GM23338 (cell line): ENCODE measurements at regions not wholly inside any gene's neighbourhood (a gene's known extent, or its start where the extent isn't known, plus 50 kb on each side); places are given as distances from the start of the nearest gene placed in this dataset.

ENCODE experiments used
- ATAC-seq: fragments of 200-7000 bp; cut with Tn5 transposase; 3 replicates; pipeline ENCODE4 v1.9.1; 2020
- DNase-seq: peaks from one replicate; pipeline ENCODE4 v3.0.0-alpha.2; 2015; ENCODE audit warnings: low spot score
- H2AFZ ChIP-seq: fragments of 200-600 bp; sonication (generic); 2 replicates; pipeline ENCODE4 v1.8.0; 2016; ENCODE audit warnings: antibody characterized with exemption, mild to moderate bottlenecking, moderate library complexity
- H3F3A ChIP-seq: fragments of 200-600 bp; sonication (generic); replicated peaks from 2 replicates; pipeline ENCODE4 v1.8.0; 2017; ENCODE audit warnings: antibody characterized with exemption, mixed run types, low read depth
- H3K27ac ChIP-seq: fragments of 200-600 bp; sonication (generic); 2 replicates; pipeline ENCODE4 v1.6.1; 2016; ENCODE audit warnings: low read depth
- H3K27me3 ChIP-seq: fragments of 200-600 bp; sonication (generic); 2 replicates; pipeline ENCODE4 v1.8.0; 2016; ENCODE audit warnings: mild to moderate bottlenecking, mixed run types, moderate library complexity; ENCODE audit not compliant: insufficient read depth
- H3K36me3 ChIP-seq: fragments of 200-600 bp; sonication (generic); 2 replicates; pipeline ENCODE4 v1.8.0; 2016; ENCODE audit warnings: mild to moderate bottlenecking; ENCODE audit not compliant: insufficient read depth
- H3K4me1 ChIP-seq: fragments of 200-600 bp; sonication (generic); 2 replicates; pipeline ENCODE4 v1.8.0; 2016; ENCODE audit warnings: mild to moderate bottlenecking, moderate library complexity; ENCODE audit not compliant: insufficient read depth
- H3K4me2 ChIP-seq: fragments of 200-600 bp; sonication (generic); 2 replicates; pipeline ENCODE4 v1.7.1; 2017; ENCODE audit warnings: mixed run types
- H3K4me3 ChIP-seq: fragments of 200-600 bp; sonication (generic); 2 replicates; pipeline ENCODE4 v1.6.1; 2016; ENCODE audit warnings: mixed run types
- H3K79me2 ChIP-seq: fragments of 200-600 bp; sonication (generic); replicated peaks from 2 replicates; pipeline ENCODE4 v1.8.0; 2017; ENCODE audit warnings: mild to moderate bottlenecking; ENCODE audit not compliant: insufficient read depth
- H3K9me2 ChIP-seq: fragments of 200-600 bp; sonication (generic); 2 replicates; pipeline ENCODE4 v1.8.0; 2017; ENCODE audit not compliant: insufficient read depth
- H4K20me1 ChIP-seq: fragments of 200-600 bp; sonication (generic); replicated peaks from 2 replicates; pipeline ENCODE4 v1.8.0; 2017; ENCODE audit warnings: mild to moderate bottlenecking; ENCODE audit not compliant: insufficient read depth
- H3K27ac Mint-ChIP-seq: 2 replicates; pipeline ENCODE4 v1.8.0; 2020; ENCODE audit warnings: inconsistent platforms, mild to moderate bottlenecking, moderate library complexity, mixed read lengths
- H3K27me3 Mint-ChIP-seq: 3 replicates; pipeline ENCODE4 v1.8.0; 2022; ENCODE audit warnings: low read depth, mild to moderate bottlenecking, moderate library complexity, mixed read lengths, inconsistent platforms; ENCODE audit not compliant: insufficient read depth, poor library complexity
- H3K36me3 Mint-ChIP-seq: 3 replicates; pipeline ENCODE4 v1.8.0; 2021; ENCODE audit warnings: low read depth, mild to moderate bottlenecking, inconsistent platforms, moderate library complexity, mixed read lengths
- H3K4me1 Mint-ChIP-seq: 3 replicates; pipeline ENCODE4 v1.8.0; 2020; ENCODE audit warnings: mild to moderate bottlenecking, inconsistent platforms, mixed read lengths
- H3K4me3 Mint-ChIP-seq: 3 replicates; pipeline ENCODE4 v1.8.0; 2021; ENCODE audit warnings: moderate library complexity, mild to moderate bottlenecking, inconsistent platforms, mixed read lengths
- H3K9me3 Mint-ChIP-seq: 3 replicates; pipeline ENCODE4 v1.8.0; 2020; ENCODE audit warnings: moderate library complexity, mild to moderate bottlenecking, inconsistent platforms, mixed read lengths
- CREB1 ChIP-seq: fragments of 250-450 bp; sonication (Bioruptor Pico); IDR thresholded peaks from 2 replicates; pipeline ENCODE4 v1.5.0; 2020; ENCODE audit warnings: low read depth, mild to moderate bottlenecking, moderate library complexity
- EZH2 ChIP-seq: fragments of 200-600 bp; sonication (generic); IDR thresholded peaks from one replicate; pipeline ENCODE4 v1.8.0; 2017; ENCODE audit warnings: antibody characterized with exemption, mild to moderate bottlenecking, low read depth; ENCODE audit not compliant: unreplicated experiment
- EZH2phosphoT487 ChIP-seq: fragments of 200-600 bp; sonication (generic); IDR thresholded peaks from one replicate; pipeline ENCODE4 v1.8.1; 2018; ENCODE audit warnings: antibody characterized with exemption; ENCODE audit not compliant: unreplicated experiment
- JUNB ChIP-seq: IDR thresholded peaks from one replicate; pipeline ENCODE4 v1.6.1; 2016; ENCODE audit warnings: antibody characterized with exemption; ENCODE audit not compliant: unreplicated experiment
- POLR2AphosphoS5 ChIP-seq: IDR thresholded peaks from 2 replicates; pipeline ENCODE4 v1.6.1; 2016; ENCODE audit warnings: antibody characterized with exemption, low read depth
- STAT1 ChIP-seq: IDR thresholded peaks from one replicate; pipeline ENCODE4 v1.6.1; 2016; ENCODE audit warnings: antibody characterized with exemption; ENCODE audit not compliant: unreplicated experiment
- ZNF114 ChIP-seq: fragments of 250-450 bp; sonication (Bioruptor Pico); IDR thresholded peaks from 2 replicates; pipeline ENCODE4 v1.5.0; 2020; ENCODE audit warnings: mild to moderate bottlenecking, moderate library complexity
- TF ChIP-seq, protein P1 (sequence below): fragments of 250-450 bp; sonication (Bioruptor Pico); IDR thresholded peaks from 2 replicates; pipeline ENCODE4 v1.5.0; 2020; ENCODE audit warnings: mild to moderate bottlenecking, moderate library complexity
- TF ChIP-seq, protein P2 (sequence below), 2 experiments: fragments of 200-600 bp in 1 of 2; sonication (generic) in 1 of 2; conservative IDR thresholded peaks; 2 replicates each; pipeline versions ENCODE4 v1.5.1 to v1.6.1; 2016 to 2017; ENCODE audit warnings: antibody characterized with exemption in 2 of 2, low read depth in 2 of 2, mild to moderate bottlenecking in 2 of 2, moderate library complexity in 1 of 2
- TF ChIP-seq, protein P3 (sequence below): IDR thresholded peaks from one replicate; pipeline ENCODE4 v1.6.1; 2018; ENCODE audit warnings: antibody characterized with exemption; ENCODE audit not compliant: unreplicated experiment
- TF ChIP-seq, protein P4 (sequence below): IDR thresholded peaks from 2 replicates; pipeline ENCODE4 v1.6.1; 2016; ENCODE audit warnings: antibody characterized with exemption

DNA sequence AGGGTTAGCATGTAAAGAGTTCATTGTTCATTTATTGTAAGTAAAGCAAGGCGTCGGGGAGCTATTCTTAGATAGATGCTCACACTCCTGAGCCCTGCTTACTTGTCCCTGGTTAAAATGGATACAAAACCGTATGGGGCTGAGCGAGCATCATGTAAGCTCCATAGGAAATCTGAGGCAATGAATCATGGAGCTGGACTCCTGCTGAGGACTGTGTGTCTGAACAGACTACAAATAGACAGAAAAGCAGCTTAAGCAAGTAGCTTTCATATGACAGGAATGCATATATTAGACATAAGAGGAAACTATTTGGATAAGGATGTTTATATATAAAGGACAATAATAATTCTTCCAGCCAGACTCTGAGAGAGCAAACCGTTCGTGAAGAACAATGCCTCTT, 604.9 kb upstream of the PTBP2 start (continued):
- TF ChIP-seq, protein P1, sequence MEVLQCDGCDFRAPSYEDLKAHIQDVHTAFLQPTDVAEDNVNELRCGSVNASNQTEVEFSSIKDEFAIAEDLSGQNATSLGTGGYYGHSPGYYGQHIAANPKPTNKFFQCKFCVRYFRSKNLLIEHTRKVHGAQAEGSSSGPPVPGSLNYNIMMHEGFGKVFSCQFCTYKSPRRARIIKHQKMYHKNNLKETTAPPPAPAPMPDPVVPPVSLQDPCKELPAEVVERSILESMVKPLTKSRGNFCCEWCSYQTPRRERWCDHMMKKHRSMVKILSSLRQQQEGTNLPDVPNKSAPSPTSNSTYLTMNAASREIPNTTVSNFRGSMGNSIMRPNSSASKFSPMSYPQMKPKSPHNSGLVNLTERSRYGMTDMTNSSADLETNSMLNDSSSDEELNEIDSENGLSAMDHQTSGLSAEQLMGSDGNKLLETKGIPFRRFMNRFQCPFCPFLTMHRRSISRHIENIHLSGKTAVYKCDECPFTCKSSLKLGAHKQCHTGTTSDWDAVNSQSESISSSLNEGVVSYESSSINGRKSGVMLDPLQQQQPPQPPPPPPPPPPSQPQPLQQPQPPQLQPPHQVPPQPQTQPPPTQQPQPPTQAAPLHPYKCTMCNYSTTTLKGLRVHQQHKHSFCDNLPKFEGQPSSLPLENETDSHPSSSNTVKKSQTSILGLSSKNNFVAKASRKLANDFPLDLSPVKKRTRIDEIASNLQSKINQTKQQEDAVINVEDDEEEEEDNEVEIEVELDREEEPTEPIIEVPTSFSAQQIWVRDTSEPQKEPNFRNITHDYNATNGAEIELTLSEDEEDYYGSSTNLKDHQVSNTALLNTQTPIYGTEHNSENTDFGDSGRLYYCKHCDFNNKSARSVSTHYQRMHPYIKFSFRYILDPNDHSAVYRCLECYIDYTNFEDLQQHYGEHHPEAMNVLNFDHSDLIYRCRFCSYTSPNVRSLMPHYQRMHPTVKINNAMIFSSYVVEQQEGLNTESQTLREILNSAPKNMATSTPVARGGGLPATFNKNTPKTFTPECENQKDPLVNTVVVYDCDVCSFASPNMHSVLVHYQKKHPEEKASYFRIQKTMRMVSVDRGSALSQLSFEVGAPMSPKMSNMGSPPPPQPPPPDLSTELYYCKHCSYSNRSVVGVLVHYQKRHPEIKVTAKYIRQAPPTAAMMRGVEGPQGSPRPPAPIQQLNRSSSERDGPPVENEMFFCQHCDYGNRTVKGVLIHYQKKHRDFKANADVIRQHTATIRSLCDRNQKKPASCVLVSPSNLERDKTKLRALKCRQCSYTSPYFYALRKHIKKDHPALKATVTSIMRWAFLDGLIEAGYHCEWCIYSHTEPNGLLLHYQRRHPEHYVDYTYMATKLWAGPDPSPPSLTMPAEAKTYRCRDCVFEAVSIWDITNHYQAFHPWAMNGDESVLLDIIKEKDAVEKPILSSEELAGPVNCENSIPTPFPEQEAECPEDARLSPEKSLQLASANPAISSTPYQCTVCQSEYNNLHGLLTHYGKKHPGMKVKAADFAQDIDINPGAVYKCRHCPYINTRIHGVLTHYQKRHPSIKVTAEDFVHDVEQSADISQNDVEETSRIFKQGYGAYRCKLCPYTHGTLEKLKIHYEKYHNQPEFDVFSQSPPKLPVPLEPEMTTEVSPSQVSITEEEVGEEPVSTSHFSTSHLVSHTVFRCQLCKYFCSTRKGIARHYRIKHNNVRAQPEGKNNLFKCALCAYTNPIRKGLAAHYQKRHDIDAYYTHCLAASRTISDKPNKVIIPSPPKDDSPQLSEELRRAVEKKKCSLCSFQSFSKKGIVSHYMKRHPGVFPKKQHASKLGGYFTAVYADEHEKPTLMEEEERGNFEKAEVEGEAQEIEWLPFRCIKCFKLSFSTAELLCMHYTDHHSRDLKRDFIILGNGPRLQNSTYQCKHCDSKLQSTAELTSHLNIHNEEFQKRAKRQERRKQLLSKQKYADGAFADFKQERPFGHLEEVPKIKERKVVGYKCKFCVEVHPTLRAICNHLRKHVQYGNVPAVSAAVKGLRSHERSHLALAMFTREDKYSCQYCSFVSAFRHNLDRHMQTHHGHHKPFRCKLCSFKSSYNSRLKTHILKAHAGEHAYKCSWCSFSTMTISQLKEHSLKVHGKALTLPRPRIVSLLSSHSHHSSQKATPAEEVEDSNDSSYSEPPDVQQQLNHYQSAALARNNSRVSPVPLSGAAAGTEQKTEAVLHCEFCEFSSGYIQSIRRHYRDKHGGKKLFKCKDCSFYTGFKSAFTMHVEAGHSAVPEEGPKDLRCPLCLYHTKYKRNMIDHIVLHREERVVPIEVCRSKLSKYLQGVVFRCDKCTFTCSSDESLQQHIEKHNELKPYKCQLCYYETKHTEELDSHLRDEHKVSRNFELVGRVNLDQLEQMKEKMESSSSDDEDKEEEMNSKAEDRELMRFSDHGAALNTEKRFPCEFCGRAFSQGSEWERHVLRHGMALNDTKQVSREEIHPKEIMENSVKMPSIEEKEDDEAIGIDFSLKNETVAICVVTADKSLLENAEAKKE, result no peak
- TF ChIP-seq, protein P2, sequence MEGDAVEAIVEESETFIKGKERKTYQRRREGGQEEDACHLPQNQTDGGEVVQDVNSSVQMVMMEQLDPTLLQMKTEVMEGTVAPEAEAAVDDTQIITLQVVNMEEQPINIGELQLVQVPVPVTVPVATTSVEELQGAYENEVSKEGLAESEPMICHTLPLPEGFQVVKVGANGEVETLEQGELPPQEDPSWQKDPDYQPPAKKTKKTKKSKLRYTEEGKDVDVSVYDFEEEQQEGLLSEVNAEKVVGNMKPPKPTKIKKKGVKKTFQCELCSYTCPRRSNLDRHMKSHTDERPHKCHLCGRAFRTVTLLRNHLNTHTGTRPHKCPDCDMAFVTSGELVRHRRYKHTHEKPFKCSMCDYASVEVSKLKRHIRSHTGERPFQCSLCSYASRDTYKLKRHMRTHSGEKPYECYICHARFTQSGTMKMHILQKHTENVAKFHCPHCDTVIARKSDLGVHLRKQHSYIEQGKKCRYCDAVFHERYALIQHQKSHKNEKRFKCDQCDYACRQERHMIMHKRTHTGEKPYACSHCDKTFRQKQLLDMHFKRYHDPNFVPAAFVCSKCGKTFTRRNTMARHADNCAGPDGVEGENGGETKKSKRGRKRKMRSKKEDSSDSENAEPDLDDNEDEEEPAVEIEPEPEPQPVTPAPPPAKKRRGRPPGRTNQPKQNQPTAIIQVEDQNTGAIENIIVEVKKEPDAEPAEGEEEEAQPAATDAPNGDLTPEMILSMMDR (conservative IDR thresholded peaks at IDR 0.05; ENCODE audit: low read depth in 2 of 2), result no peak
- TF ChIP-seq, protein P3, sequence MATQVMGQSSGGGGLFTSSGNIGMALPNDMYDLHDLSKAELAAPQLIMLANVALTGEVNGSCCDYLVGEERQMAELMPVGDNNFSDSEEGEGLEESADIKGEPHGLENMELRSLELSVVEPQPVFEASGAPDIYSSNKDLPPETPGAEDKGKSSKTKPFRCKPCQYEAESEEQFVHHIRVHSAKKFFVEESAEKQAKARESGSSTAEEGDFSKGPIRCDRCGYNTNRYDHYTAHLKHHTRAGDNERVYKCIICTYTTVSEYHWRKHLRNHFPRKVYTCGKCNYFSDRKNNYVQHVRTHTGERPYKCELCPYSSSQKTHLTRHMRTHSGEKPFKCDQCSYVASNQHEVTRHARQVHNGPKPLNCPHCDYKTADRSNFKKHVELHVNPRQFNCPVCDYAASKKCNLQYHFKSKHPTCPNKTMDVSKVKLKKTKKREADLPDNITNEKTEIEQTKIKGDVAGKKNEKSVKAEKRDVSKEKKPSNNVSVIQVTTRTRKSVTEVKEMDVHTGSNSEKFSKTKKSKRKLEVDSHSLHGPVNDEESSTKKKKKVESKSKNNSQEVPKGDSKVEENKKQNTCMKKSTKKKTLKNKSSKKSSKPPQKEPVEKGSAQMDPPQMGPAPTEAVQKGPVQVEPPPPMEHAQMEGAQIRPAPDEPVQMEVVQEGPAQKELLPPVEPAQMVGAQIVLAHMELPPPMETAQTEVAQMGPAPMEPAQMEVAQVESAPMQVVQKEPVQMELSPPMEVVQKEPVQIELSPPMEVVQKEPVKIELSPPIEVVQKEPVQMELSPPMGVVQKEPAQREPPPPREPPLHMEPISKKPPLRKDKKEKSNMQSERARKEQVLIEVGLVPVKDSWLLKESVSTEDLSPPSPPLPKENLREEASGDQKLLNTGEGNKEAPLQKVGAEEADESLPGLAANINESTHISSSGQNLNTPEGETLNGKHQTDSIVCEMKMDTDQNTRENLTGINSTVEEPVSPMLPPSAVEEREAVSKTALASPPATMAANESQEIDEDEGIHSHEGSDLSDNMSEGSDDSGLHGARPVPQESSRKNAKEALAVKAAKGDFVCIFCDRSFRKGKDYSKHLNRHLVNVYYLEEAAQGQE, result no peak

DNA sequence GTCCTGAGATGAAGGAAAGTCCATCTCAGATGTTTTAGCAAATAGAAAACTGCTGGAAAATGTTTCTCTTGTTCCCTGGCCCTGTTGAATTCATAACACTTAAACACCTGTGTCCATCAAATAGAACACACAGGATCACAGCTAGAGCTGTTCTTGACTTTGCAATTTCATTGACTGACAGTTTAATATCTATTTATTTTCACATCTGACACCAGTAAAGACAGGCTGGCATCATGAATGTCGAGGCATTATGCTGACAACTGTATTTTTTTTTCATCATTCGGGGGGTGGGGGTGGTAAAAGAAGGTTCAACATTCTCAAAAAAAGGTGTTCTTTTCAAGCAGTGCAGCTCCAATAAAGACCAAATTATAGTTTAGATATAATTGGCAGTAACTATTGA, 591.2 kb upstream of the PTBP2 start:
- peaks cover 3% of the 10 kb centered on the region for H3K27me3 Mint-ChIP-seq
- Histone ChIP-seq H3K36me3 (no peaks in the 10 kb centered on the region), H3K79me2 (no peaks in the 10 kb centered on the region), H3K4me2 (no peak overlapping the region), H3K4me1 (no peaks in the 10 kb centered on the region), H3K4me3 (no peak overlapping the region), H4K20me1 (no peaks in the 10 kb centered on the region), H3F3A (no peaks in the 10 kb centered on the region), H2AFZ (no peak overlapping the region), H3K27ac (no peak overlapping the region), H3K9me2 (peaks cover 9% of the 10 kb centered on the region; the same call in 1 of the 2 replicates), H3K27me3 (no peaks in the 10 kb centered on the region)
- H3K36me3 Mint-ChIP-seq, result no peaks in the 10 kb centered on the region
- ATAC-seq (no peak), DNase-seq (no peak)
- 0 out of 3 replicates have a peak, but pooled peaks cover 3% of the 10 kb centered on the region for H3K9me3 Mint-ChIP-seq
- no peak overlapping the region for H3K4me3 Mint-ChIP-seq
- H3K4me1 Mint-ChIP-seq, result no peaks in the 10 kb centered on the region
- H3K27ac Mint-ChIP-seq, result no peak overlapping the region
- no peak for TF ChIP-seq EZH2
- TF ChIP-seq, protein P4, sequence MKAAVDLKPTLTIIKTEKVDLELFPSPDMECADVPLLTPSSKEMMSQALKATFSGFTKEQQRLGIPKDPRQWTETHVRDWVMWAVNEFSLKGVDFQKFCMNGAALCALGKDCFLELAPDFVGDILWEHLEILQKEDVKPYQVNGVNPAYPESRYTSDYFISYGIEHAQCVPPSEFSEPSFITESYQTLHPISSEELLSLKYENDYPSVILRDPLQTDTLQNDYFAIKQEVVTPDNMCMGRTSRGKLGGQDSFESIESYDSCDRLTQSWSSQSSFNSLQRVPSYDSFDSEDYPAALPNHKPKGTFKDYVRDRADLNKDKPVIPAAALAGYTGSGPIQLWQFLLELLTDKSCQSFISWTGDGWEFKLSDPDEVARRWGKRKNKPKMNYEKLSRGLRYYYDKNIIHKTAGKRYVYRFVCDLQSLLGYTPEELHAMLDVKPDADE, result no peak
- no peak for TF ChIP-seq EZH2phosphoT487
- TF ChIP-seq, protein P2 (conservative IDR thresholded peaks at IDR 0.05; ENCODE audit: low read depth in 2 of 2), result no peak
- no peak for TF ChIP-seq JUNB
- no peak for TF ChIP-seq STAT1
- no peak for TF ChIP-seq POLR2AphosphoS5
- TF ChIP-seq ZNF114, result no peak
- no peak for TF ChIP-seq CREB1
